Right renal pelvis (tissue), 4 donors: ENCODE measurements at regions not wholly inside any gene's neighbourhood (a gene's known extent, or its start where the extent isn't known, plus 50 kb on each side); places are given as distances from the start of the nearest gene placed in this dataset.

ENCODE experiments used
- DNase-seq, 4 donors: peaks; one replicate each; pipeline ENCODE4 v3.0.0-alpha.2; 2013; ENCODE audit warnings: low read depth in 4 of 4, low spot score in 3 of 4, missing footprints in 1 of 4

DNA sequence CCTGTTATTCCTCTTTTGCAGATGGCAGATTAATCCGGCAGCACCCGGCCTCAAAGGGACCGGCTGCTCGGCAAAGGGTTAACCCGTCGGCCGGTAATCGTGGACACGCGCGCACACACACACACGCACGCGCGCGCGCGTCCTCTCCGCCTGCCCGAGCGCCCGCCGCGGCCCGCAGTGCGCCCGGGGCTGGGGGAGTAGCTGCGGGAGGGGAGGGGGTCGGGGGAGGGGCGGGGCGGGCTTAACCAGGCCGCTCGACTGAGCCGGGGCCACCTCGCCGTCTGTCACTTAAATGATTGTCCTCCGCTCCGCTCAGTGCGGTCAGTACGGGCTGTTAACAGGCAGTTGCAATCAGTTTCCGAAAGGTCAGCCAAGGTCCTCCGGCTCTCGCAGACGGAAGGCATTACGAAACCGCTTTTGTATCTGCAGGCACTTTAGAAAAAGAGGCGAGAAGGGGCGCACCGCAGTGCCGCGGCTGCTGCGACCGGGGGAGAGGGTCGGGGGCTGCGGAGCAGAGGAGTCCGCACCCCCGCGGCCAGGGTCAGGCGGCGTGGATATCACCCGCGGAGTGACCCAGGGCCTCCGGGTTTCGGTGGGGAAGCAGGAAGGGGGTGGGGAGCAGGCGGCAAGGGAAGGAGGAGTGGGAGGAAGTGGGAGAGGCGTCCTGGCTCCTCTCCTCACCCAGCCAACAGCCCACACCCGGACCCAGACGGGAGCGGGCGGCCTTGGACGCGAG lies 57.3 kb upstream of the BCOR start:
- DNase-seq: no peak

DNA sequence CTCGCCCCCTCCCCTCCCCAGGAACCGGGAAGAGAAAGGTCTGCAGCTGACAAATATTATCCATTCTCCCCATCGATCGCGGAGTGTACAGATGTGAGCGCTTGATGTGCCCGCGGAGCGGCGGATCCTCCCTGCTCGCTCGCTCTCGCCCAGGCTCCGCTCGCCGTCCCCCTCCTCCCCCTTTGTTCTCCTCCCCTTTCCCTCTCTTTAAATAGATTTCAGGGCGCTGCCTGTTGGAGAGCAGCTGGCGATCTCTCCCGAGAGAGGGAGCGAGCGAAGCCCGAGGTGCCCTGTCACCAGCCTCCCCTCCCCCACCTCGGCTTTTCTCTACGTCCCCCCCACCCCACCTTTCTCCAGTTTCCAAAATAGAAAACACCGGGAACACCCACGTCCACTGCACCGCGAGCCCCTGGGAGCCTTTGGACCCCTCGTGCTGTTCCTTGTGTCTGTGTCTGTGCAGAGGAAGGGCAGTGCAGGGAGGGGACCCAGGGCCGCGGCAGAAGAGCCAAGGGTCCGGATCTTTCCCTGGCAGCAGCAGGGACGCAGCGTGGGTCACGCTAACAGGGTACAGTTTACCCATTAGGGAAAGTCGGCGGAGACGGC lies 56.6 kb upstream of the BCOR start:
- DNase-seq: no peak

DNA sequence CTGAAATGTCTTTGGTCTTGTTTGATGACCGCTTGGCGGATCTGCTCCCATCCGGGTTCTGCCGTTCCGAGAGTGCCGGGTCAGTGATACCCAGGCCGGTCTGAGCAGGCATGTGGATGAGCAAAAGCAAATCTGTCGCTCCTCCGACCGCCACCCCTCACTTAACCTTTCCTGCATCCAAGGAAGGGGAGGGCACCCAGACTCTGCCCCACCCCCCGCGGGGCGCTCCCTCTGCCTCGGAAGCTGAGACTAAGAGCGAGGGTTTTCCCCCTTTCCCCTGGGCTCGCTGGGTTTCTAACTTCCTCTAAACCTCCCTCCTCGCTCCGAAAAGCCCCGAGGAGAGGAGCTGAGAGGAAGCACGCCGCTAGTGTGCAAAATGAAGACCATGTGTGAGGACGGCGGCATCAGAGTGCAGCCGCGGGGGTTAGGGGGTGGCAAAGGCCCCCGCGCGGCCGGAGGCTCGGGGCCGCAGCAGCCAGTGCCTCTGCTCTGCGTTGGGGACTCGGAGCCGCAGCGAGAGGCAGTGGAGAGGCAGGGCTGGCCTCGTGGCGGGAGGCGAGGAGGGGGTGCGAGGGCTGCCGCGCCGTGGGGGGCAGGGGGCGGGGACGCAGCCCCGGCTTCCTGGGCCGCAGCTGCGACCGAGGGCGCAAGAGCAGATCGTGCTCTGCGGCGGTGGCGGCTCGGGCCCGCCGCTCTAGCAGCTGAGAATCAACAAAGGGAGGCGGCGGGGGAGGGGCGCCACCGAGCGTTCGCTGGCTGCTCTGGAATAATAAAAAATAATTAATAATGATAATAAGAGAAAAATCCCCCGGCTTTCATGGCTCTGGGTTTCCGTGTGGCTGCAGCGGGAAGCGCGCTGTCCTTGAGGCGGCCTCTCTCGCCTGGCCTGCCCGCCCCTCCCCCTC lies 55.8 kb upstream of the BCOR start:
- no peak for DNase-seq

DNA sequence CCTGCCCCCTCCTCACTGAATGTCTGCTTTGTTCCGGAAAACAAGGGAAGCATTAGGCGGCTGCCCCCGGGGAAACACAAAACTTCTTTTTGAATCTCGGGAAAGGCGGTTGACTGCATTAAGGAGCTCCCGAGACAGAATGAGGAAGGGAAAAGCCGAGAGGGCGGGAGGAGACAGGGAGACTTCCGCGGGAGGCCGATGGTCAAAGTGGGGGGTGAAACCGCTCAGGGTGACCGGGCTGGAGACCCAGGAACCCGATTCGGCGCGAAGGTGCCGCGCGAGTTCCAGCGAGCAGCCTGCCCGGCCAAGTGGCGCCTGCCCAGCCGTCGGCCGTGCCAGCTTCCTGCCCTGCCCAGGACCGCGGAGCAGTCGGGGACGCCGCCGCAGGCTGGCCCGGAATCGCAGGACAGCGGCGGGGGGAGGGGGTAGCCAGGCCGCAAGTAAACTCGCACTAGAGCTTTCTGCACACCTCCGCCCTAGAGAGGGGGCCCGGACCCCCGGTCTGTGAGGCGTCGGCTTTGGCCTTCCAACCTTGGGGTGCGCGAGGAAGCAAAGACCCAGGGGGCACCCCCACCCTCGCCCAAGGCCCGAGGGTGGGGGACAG lies 55.1 kb upstream of the BCOR start:
- DNase-seq: no peak

DNA sequence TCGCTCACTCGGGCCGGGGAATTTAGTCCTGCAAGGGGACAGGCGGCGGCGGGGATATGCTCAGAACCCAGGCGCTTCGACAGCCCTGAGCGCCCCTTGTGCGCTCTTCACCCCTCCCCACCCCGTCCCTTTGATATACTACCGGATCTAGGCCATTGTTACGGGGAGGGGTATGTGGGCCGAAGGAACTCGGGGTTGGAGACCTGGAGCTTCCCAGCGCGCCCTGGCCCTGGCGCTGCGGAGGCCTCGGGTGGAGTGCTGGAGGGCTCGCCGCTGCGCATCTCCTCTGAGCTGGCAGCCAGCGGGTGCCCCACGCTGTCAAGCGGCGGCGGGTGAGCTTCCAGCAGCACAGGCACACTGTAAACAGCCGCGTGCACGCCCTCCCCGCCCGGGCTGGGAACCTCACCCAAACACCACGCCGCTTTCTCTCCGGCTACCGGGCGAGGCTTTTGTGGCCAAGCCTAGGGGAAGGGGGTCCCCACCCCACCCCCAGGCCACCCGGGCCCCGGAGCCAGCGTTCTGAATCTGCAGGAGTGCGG lies 54.5 kb upstream of the BCOR start:
- no peak for DNase-seq

DNA sequence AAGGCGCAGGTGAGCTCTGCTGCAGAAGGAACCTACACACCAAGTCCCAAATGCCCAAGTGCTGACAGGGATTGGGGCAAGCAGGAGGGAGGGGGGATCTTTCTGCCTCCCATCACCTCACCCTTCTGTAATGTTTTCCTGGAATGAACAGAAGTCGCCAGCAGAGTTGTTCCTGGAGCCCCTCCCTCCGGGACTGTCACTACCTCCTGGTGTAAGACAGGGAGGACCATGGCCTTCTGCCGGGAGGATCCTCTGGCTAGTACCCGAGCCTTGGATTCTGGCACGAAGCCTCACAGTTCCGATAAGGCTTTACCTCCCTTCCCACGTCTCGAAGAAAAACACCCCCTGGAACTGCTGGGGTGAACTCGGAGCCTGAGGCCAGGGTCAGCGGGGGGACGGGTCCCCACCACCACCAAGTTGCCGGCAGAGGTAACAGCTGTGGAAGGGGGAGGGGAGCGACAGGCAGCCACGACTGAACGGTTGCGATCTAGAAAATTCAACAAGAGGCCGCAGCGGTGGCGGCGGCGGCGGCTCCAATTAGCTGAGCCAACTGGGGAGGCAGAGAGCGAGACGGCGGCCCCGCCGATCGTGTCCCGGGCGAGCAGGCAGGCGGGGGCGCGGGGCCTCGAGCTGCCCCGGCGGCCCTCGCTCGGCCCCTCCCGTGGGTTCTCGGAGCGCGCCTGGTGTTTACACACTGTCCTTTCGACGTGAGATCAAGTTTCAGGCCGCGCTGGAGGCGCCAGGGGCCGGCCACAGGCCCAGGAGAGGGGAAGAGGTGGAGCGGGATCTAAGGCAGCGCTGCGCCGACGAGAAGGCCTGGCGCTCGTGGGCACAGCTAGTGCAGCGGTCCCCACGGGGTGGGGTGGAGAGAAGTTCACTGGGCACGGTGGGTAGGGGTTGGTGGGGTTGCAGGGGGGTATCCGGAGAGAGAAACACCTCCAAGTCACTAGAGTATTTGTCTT lies 53.7 kb upstream of the BCOR start:
- no peak for DNase-seq

DNA sequence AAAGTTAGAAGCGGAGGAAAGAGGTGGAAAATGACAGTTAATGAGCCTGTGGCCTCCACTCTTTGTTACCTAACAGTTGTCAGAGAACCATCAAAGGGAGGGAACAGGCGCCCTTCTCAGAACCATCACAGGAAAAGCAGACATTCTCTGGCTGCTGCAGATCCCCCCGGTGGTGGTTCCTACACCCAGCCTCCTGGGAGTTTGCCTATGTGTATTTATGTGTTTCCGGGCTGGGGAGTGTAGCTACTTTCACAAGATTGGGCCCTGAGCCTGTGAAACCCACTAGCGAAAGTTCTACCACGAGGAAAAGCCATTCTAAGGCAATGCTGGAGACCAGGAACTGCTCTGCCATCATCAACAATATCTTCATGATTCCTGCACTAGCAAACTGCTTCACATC lies 52.7 kb upstream of the BCOR start:
- no peak for DNase-seq

DNA sequence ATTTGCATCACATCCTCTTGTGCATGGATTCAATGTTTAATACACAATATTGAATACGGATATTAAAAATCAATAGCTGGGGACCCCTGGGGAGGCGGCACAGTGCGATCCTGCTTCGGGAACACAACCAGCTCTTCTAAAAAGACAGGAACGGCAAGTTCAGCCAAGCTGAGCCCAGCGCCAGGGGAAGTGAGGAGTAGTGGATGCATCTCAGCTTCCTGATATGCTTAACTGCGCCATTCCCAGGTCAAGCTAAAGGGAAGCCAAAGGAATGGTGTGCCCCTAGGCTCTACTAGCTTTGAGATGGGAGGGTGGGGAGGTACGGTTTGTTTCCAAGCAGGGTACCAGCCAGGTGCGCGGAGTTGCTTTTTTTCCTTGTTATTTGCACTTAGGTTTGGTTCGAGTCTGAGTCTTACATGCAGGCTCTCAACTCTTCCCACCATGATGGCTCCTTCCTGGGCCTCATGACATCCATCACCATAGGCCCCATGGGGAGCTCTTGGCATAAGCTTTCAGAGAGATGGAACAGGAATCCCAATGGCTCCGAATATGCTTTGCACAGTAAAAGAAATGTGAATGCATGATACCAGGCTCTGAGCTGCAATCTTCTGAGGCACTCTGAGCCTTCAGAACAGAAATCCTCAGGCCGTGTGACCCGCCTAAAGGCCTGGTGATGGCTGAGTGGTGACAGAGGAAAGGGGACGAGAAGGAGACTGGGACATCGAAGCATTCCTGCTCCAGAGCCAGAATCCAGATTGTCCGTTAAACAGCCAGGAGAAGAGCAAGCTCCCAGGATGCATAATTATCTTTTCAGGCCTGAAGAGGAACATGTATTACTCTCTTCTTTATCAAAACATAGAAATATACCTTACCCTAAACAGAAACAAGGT lies 51.8 kb upstream of the BCOR start:
- no peak for DNase-seq

DNA sequence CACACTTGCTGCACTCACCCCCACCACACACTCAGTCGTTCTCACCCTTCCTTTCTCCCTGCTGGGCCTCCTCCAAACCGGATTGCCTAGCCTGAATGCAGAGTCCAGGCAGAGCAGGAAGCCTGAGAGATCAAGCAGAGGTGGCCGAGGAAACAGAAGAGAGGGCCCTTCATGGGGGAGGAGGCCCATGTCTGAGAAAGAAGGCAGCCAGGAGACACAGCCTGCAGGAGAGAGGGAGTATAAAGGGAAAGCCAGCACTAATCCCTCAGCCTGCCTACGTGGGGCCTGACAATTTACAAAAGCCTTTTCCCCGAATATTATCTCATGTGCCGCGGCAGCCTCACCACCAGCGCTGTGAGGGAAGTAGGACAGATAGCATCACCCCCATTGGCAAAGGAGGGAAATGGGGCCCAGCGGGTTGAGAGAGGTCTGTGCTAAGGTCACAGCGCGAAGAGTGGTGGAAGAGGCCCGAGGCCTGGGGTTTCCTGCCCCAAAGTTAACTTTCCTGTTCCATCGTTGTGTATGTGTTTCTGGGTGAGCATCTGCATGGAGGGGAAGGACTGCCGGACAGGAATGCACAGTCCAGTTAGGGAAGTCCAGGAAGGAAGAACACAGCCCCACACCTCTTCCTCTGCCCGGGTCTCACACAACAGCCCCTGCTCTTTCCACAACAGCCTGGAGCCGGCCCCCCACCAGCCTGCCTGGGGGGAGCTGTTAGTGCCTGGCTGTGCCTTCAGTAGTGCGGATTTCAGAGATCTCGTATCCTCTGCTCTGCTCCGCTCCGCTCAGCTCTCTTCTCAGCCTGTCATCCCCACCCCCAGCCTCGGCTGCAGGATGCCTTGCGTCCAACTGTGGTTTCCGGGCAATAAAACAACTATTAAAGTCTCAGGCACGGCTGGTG lies 50.9 kb upstream of the BCOR start:
- no peak for DNase-seq

DNA sequence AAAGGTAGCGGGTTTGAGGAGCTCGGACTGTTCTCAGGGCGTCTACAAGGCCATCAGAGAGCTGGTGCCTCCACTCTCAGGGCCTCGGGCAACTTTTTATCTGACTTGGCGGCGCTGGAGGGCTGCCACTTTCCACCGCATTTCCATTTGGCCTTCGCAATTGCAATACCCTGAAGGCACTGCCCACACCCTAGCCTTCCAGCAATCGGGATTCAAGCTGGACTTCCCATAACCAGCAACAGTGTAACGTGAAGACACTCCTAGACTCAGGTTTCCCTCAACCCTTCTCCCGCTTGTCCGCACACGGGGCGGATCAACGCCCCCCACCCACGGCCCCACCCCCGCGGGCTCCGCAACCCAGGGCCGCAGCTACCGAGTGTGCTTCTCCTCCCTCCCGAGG lies 50.2 kb upstream of the BCOR start:
- DNase-seq: no peak
